ENCODE measurements at regions not wholly inside any gene's neighbourhood (a gene's known extent, or its start where the extent isn't known, plus 50 kb on each side); places are given as distances from the start of the nearest gene placed in this dataset.

- Histone ChIP-seq H3K79me2 (ENCODE audit: insufficient read depth, low read length) (no peaks in the 10 kb centered on the region), H3K4me1 (ENCODE audit: insufficient read depth, low read length, severe bottlenecking) (no peaks in the 10 kb centered on the region), H2AFZ (ENCODE audit: low read length) (no peak overlapping the region), H4K20me1 (ENCODE audit: insufficient read depth, low read length) (no peaks in the 10 kb centered on the region), H3K36me3 (ENCODE audit: insufficient read depth, low read length) (no peaks in the 10 kb centered on the region), H3K27ac (ENCODE audit: low read depth, low read length, poor library complexity, severe bottlenecking) (no peak overlapping the region), H3K9ac (ENCODE audit: low read length) (no peak overlapping the region), H3K9me2 (ENCODE audit: low read depth, low read length) (no peaks in the 10 kb centered on the region), H3K4me2 (ENCODE audit: low read length) (no peak overlapping the region), H3K27me3 (ENCODE audit: insufficient read depth, low read length) (no peaks in the 10 kb centered on the region), H3F3A (ENCODE audit: insufficient read depth, low read length) (no peaks in the 10 kb centered on the region), H3K9me3 (ENCODE audit: low read length) (no peaks in the 10 kb centered on the region), H3K4me3 (ENCODE audit: low read depth, low read length, poor library complexity, severe bottlenecking) (no peak overlapping the region)
- TF ChIP-seq, protein P1, sequence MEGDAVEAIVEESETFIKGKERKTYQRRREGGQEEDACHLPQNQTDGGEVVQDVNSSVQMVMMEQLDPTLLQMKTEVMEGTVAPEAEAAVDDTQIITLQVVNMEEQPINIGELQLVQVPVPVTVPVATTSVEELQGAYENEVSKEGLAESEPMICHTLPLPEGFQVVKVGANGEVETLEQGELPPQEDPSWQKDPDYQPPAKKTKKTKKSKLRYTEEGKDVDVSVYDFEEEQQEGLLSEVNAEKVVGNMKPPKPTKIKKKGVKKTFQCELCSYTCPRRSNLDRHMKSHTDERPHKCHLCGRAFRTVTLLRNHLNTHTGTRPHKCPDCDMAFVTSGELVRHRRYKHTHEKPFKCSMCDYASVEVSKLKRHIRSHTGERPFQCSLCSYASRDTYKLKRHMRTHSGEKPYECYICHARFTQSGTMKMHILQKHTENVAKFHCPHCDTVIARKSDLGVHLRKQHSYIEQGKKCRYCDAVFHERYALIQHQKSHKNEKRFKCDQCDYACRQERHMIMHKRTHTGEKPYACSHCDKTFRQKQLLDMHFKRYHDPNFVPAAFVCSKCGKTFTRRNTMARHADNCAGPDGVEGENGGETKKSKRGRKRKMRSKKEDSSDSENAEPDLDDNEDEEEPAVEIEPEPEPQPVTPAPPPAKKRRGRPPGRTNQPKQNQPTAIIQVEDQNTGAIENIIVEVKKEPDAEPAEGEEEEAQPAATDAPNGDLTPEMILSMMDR (IDR thresholded peaks at IDR 0.05; ENCODE audit: low read length): no peak
- no peak for TF ChIP-seq EZH2 (IDR thresholded peaks at IDR 0.05; ENCODE audit: borderline replicate concordance, low read length)
Measured at GRCh38 chr12:107351109-107351508, 257.8 kb upstream of the CRY1 start.

GRCh38 chr12:107351713-107352112 lies 258.4 kb upstream of the CRY1 start:
- no peak for TF ChIP-seq EZH2 (IDR thresholded peaks at IDR 0.05; ENCODE audit: borderline replicate concordance, low read length)
- TF ChIP-seq, protein P1 (IDR thresholded peaks at IDR 0.05; ENCODE audit: low read length): no peak
- no peaks in the 10 kb centered on the region for H3K79me2 ChIP-seq (ENCODE audit: insufficient read depth, low read length)
- no peak overlapping the region for H3K9ac ChIP-seq (ENCODE audit: low read length)
- H3K36me3 ChIP-seq (ENCODE audit: insufficient read depth, low read length): no peaks in the 10 kb centered on the region
- H3F3A ChIP-seq (ENCODE audit: insufficient read depth, low read length): no peaks in the 10 kb centered on the region
- H3K9me3 ChIP-seq (ENCODE audit: low read length): no peaks in the 10 kb centered on the region
- H2AFZ ChIP-seq (ENCODE audit: low read length): no peak overlapping the region
- no peaks in the 10 kb centered on the region for H3K9me2 ChIP-seq (ENCODE audit: low read depth, low read length)
- no peak overlapping the region for H3K27ac ChIP-seq (ENCODE audit: low read depth, low read length, poor library complexity, severe bottlenecking)
- H4K20me1 ChIP-seq (ENCODE audit: insufficient read depth, low read length): no peaks in the 10 kb centered on the region
- H3K4me3 ChIP-seq (ENCODE audit: low read depth, low read length, poor library complexity, severe bottlenecking): no peak overlapping the region
- no peaks in the 10 kb centered on the region for H3K4me1 ChIP-seq (ENCODE audit: insufficient read depth, low read length, severe bottlenecking)
- no peaks in the 10 kb centered on the region for H3K27me3 ChIP-seq (ENCODE audit: insufficient read depth, low read length)
- no peak overlapping the region for H3K4me2 ChIP-seq (ENCODE audit: low read length)

DNA sequence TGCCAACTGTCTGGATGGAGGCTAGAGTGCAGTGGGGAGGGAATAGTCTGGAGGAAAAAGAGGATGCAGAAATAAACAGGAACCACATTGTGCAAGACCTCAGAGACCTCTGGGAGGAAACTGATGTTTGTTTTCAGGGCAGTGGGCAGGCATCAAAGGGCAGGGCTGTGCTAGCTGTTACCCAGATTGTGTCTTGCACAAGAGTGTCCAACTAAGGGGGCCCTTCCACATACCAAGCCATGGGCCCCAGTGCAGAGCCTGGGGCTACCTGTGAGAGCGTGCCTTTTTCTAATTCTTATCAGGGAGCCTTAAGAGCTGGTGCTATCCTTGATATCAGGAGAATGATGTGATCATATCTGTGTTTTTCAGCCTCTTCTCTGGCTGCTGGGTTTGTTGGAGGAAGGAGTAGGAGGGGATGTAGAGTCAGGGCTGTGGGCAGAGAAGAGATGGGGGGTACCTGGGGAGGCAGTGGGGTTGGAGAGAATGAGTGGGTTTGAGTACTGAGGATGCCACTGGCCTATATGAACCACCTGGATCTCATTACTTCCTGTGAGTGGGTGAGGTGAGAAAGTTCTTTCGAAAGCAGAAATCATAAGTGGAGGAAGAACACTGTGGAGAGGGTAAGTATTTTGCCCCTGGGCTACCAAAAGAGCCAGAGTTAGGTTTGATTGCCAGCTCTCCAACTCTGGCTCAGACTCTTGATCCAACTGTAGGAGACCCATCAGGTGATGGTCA lies 259.2 kb upstream of the CRY1 start:
- H3K9ac ChIP-seq (ENCODE audit: low read length): no peak overlapping the region

More for the DNA sequence above, 259.2 kb upstream of the CRY1 start:
- no peak overlapping the region for H3K27ac ChIP-seq (ENCODE audit: low read depth, low read length, poor library complexity, severe bottlenecking)
- H3F3A ChIP-seq (ENCODE audit: insufficient read depth, low read length): no peaks in the 10 kb centered on the region
- no peaks in the 10 kb centered on the region for H3K36me3 ChIP-seq (ENCODE audit: insufficient read depth, low read length)
- no peak overlapping the region for H3K4me2 ChIP-seq (ENCODE audit: low read length)
- H3K9me3 ChIP-seq (ENCODE audit: low read length): no peaks in the 10 kb centered on the region
- H2AFZ ChIP-seq (ENCODE audit: low read length): no peak overlapping the region
- no peaks in the 10 kb centered on the region for H3K9me2 ChIP-seq (ENCODE audit: low read depth, low read length)
- H4K20me1 ChIP-seq (ENCODE audit: insufficient read depth, low read length): no peaks in the 10 kb centered on the region
- H3K79me2 ChIP-seq (ENCODE audit: insufficient read depth, low read length): no peaks in the 10 kb centered on the region
- no peaks in the 10 kb centered on the region for H3K27me3 ChIP-seq (ENCODE audit: insufficient read depth, low read length)
- H3K4me1 ChIP-seq (ENCODE audit: insufficient read depth, low read length, severe bottlenecking): no peaks in the 10 kb centered on the region
- TF ChIP-seq, protein P1 (IDR thresholded peaks at IDR 0.05; ENCODE audit: low read length): no peak
- no peak for TF ChIP-seq EZH2 (IDR thresholded peaks at IDR 0.05; ENCODE audit: borderline replicate concordance, low read length)
- H3K4me3 ChIP-seq (ENCODE audit: low read depth, low read length, poor library complexity, severe bottlenecking): no peak overlapping the region

Data from OCI-LY1 (cell line).